Left ventricle myocardium superior (tissue), 1 donor: ENCODE measurements at regions not wholly inside any gene's neighbourhood (a gene's known extent, or its start where the extent isn't known, plus 50 kb on each side); places are given as distances from the start of the nearest gene placed in this dataset.

Experiments used
- ATAC-seq: fragments of 200-7000 bp; cut with Tn5 transposase; one replicate; pipeline ENCODE4 v1.9.1; 2020; ENCODE audit warnings: mild to moderate bottlenecking, moderate library complexity
- DNase-seq: peaks from one replicate; pipeline ENCODE4 v3.0.0-alpha.2; 2020
- intact Hi-C: fragments of 100-400 bp; cut with micrococcal nuclease; formaldehyde crosslinking; loops from one replicate; pipeline ENCODE4 v1.11.0; 2022
- donor health status: DM: no; HTN: yes; CAD: no; lungs with severe emphysema.

DNA sequence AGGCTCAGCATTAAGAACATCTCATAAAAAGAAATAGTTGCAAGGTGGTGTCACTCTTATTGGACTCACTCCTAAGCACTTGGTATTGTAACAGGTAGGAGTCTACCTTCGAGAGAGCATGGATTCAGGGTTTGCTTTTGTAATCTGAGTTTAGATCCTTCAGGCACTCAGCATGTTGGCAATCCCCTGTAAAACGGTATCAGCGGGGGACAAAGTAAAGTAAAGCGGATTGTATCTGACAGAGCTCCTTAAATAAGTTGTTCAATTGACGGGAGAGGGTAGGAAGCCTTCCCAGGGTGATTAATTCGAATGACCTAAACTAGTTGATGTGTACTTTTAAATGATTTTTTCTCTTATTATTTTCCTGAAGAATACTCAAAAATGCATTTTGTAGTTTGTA, 869.8 kb upstream of the EPHA7 start:
- intact Hi-C loops, result no loop called here
- ATAC-seq, result no peak
- DNase-seq, result no peak

DNA sequence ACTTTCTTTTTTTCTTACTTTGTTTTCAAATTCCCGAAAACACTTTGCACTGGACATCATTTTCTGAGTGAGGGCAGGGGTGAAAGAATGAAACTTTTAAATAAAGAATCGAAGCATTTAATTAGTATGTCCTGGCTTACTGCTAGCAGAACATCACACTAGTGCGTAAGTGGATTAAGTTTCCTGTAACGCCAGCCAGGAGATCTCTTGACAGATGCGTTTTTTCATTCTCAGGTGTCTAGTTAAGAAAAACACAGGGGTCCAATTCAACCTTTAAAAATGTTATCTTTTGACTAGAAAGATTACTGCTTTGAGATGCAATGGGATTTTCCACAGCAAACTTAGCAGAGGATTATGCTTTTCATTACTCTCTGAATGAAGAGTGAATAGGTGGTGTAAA, 858.8 kb upstream of the EPHA7 start:
- intact Hi-C loops, result no loop called here
- ATAC-seq, result no peak
- DNase-seq, result no peak

DNA sequence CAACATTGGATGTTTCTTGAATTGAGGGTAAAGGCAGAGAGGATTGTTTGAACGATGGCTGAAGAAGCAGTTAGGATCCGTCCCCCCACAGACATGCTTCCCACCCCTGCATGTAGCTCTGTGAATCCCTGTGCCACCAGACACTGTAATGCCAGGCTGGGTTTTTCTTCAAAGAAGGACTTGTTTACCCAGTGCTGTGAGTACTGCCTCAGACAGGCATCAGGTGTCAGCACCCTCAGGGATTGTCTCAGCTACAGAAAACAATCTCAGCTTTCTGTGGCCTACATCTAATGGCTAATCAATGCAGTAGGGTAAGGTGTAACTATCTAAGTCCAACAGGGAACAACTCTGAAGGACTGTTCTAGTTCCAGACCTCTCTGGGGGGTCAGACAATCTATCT, 853.0 kb upstream of the EPHA7 start:
- intact Hi-C loops, result no loop called here
- DNase-seq (no peak), ATAC-seq (no peak)

DNA sequence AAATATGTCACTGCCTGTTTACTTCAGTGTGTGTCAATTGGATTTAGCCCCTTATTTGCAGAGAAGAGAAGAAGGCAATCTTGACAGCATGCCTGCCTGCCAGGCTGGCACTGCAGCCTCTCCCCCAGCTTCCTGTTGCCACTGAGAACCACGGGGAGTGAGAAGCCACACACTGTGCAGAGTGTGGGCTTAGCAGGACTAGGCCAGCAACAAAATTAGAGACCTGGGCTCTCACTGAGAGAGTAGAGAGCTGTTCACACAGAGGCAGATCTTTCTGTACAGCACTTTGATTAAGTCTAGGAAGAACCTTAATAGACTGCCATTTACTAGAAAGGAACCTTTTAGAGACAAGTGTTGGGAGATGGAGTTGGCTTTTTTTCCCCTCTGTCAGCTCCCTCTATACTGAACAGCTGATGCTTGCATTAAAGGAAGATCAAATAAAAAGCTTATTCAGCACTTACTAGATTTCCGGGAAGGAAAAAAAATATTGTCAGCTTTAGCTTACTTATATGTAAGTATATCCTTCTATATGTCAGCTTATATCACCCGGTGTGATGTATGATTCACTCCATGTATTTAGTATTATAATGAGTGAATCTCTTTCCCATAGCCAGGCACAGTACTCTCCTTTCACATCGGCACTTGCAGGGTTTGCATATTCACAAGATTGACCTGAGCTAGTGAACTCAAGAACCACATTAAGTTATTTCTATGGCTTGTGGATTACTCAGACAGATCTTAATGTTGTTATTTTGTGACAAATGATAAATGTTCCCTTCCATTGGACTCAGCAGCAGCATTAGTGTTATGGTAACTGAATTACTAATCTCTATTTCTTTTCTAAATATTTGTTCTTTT, 851.0 kb upstream of the EPHA7 start:
- no peak for ATAC-seq
- intact Hi-C loops, result no loop called here

DNA sequence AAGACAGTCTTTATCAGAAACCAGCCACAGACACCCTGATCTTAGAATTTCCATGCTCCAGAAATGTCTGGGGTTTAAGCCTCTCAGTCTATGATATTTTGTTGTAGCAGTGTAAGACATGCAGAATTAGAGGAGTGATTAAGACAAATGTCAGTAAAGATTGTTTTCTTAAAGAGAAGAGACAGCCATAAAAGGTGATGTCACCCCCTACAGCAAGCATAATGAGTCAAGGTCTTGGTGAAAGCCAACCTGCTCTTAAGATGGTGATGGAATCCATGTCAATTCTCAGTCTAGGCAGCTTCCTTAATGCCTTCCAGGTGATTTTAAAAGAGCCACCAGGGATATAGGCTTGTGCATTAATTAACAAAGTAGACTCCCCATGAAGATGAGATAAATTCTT, 849.9 kb upstream of the EPHA7 start:
- DNase-seq (no peak), ATAC-seq (no peak)
- intact Hi-C loops, result no loop called here

More for the DNA sequence above, 851.0 kb upstream of the EPHA7 start:
- DNase-seq, result no peak

DNA sequence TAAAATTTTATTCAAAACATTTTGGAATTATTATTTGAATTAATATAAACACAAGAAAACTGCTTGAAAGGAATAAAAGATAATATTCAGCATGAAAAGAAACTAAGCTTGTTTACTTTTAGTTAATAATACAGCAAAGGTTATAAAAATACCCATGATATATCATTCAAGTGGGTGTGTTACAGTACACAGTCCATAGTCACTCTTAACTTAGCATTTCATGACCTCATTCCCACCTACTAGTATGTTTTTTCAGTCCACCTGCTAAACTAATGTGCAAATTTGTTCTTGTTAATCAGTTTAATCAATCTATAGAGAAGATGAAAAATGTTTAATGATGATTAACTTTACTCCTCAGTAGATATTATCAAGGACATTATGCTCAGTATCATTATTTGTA, 841.4 kb upstream of the EPHA7 start:
- intact Hi-C loops, result no loop called here
- DNase-seq (no peak), ATAC-seq (no peak)

DNA sequence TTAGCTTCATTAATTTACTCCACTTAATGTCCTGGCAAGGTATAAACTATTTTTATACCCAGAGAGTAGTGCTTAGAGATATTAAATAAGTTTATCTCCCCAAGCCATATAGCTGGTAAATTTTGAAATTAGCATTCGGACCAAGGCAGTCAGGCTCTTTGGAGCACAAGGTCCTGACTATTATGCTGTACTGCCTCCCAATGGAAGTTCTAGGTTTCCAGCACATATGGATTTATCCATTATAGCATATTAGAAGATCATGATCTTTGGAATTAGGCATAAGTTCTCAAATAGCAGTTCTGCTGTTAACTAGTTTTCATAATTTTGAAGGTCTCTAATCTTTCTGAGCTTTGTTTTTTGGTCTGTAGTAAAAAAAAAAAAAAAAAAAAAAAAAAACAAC, 835.3 kb upstream of the EPHA7 start:
- DNase-seq, result no peak
- no peak for ATAC-seq
- intact Hi-C loops, result no loop called here

DNA sequence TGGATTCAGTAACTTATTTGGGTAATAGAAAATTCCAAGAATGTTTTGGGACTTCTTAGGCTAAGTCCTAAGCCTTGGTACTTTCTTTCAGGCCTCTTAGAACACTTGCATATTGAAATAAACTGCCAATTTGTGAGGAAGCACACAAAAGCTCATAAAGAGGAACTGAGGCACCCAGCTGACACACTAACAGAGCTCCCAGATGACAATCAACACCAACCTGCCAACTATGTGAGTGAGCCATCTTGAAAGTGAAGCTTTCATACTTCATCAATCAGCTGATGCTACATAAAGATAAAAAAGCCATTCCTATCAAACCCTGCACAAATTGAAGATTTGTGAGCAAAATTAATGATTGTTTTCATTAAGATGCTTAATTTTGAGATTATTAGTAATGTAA, 832.5 kb upstream of the EPHA7 start:
- intact Hi-C loops, result no loop called here

DNA sequence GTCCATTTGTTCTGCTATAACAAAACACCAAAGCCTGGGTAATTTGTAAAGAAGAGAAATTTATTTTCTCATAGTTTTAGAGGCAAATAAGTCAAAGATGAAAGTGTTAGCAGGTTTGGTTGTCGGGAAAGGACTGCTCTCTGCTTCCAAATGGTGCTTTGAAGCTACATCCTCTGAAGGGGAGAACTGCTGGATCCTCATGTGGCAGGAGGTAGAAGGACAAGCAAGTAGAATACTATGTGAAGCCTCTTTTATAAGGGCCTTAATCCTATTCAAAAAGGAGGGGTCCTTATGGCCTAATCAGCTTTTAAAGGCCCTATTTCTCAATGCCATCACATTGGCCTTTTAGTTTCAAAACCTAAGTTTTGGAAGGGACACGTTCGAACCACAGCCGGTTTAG, 826.0 kb upstream of the EPHA7 start:
- ATAC-seq (no peak), DNase-seq (no peak)
- intact Hi-C loops, result no loop called here

More for the DNA sequence above, 832.5 kb upstream of the EPHA7 start:
- DNase-seq (no peak), ATAC-seq (no peak)

DNA sequence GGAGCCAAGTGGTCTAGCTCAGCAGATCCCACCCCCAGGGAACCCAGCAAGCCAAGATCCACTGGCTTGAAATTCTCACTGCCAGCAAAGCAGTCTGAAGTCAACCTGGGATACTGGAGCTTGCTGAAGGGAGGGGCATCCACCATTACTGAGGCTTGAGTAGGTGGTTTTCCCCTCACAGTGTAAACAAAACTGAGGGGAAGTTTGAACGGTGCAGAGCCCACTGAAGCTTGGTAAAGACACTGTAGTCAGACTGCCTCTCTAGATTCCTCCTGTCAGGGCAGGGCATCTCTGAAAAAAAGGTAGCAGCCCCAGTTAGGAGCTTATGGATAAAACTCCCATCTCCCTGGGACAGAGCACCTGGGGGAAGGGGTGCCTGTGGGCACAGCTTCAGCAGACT, 819.5 kb upstream of the EPHA7 start:
- DNase-seq (no peak), ATAC-seq (no peak)
- intact Hi-C loops, result no loop called here

DNA sequence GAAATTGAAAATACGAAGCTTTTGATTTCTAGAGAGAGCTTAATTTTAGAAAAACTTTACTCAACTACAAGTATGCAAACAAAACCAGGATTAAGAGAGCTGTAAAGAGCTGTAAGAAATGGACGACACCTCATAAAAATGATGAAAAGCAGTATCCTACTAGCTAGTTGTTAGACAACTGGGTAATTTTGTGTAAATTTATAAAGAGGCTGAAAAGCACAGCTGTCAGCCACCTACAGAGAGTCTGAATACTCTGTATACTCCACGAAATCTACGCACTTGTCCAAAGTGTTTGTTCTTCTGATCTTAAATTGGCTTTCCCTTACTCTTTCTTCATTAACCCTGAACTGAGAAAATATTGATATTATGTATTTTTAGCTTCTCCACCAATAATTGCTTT, 808.4 kb upstream of the EPHA7 start:
- intact Hi-C loops, result no loop called here
- ATAC-seq, result no peak
- DNase-seq, result no peak

DNA sequence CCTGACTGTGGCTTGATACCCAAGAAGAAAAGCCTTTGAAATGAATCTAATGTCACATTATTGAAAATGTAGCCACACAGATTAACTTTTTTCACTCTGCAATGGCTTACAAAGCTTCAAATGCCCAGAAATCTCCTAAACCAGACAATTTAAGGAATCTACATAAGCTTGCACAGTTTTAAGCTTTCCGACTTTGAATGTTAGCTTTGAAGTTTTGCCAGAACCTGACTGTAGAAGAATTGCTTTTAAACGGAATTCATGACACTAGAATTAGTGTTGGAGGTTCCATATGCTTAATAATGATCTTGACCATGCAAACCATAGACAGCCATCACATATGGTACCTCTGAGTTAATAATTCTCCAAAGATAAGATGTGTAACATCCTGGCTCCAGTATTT, 798.5 kb upstream of the EPHA7 start:
- DNase-seq (no peak), ATAC-seq (no peak)
- intact Hi-C loops, result no loop called here

DNA sequence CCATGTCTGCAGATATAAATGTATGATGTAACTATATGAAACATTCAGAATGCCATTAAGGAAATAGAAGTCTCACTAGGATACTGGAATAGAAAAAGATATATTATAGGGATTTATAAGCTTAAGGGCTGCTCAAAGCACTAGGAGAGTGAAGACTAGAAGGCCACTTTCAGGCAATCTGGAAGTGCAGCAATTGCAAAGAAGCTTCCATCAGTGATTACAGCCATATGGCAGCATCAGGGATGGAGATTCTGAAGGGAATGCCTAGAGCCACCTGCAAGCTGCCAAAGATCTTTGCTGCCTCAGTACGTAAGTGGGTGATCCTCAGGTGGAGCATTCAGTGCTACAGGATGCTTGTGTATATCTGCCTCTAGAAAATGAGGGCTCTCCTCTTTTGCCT, 796.2 kb upstream of the EPHA7 start:
- intact Hi-C loops, result no loop called here
- ATAC-seq (no peak), DNase-seq (no peak)

DNA sequence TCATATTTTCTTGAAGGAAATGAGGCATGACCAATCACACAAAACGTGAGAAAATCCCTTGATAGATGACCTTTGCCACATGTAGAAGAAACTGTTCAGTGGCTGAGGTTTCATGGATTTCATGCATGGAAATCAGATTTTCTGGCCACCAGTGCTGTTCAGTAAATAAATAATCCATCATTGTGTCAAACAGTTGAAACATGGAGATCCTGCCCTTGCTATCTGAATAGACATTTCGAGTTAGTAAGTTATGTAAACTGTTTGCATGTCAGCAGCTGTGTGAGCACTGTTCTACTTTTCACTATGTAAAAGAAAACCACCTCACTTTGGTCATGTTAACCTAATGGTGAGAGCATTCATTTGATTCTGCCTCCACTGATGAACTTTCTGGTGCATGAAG, 793.9 kb upstream of the EPHA7 start:
- no peak for DNase-seq
- intact Hi-C loops, result no loop called here
- ATAC-seq, result no peak

DNA sequence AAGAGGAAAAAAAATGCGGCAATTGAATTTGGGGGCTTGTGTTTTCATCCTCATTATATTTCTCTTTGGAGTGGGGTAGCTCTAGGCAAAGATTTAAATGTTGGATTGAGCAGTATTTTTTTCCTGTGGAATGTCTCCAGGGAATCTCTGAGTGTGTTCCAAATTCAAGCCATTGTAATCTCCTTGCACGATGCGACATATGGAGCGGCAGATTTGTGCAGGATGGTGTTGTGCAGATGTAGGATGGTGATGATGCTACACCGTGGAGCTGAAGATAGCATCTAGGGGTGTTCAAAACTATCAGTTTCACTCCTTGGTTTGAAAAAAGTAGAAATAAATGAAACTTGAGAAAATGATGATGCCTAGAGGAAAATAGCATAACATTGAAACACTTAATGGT, 777.5 kb upstream of the EPHA7 start:
- no peak for ATAC-seq
- DNase-seq, result no peak
- intact Hi-C loops, result no loop called here

DNA sequence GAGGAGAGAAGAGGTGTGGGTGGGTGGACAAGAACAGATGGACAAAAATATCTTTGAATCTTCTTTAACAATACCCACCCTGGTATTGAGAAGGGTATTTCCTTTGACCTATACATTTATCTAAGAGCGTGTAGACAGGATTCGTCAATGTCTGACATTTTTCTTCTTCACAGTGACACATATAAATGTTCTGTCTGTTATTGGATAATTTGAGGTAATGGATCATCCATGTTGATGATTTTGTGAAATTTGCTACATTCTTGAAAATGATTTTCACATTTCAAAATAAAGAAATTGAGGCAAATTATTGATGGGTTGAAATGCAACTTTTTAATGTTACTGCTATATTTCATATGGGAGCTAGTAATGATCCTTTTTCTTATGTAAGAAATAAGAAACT, 770.7 kb upstream of the EPHA7 start:
- ATAC-seq (no peak), DNase-seq (no peak)
- intact Hi-C loops, result no loop called here

DNA sequence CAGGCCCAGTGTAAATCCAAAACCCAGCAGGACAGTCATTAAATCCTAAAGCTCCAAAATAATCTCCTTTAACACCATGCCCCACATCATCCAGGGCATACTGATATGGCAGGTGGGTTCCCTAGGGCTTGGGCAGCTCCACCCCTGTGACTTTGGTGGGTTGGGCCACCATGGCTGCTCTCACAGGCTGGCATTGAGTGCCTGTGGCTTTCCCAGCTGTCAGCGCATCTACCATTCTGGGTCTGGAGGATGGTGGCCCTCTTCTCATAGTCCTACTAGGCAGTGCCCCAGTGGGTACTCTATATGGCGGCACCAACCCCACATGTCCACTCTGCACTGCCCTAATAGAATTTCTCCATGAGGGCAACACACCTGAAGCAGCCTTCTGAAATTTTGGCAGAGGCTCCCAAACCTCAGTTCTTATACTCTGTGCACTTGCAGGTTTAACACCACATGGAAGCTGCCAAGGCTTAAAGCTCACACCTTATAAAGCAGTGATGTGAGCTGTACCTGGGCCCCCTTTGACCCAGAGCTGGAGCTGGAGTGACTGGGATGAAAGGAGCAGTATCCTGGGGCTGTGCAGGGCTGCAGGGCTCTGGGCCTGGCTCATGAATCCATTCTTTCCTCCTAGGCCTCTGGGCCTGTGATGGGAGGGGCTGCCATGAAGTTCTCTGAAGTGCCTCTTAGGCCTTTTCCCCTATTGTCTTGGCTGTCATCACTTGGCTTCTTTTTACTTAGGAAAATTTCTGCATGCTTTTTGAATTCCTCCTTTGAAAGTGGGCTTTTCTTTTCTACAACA, 765.5 kb upstream of the EPHA7 start:
- intact Hi-C loops, result no loop called here
- no peak for ATAC-seq

DNA sequence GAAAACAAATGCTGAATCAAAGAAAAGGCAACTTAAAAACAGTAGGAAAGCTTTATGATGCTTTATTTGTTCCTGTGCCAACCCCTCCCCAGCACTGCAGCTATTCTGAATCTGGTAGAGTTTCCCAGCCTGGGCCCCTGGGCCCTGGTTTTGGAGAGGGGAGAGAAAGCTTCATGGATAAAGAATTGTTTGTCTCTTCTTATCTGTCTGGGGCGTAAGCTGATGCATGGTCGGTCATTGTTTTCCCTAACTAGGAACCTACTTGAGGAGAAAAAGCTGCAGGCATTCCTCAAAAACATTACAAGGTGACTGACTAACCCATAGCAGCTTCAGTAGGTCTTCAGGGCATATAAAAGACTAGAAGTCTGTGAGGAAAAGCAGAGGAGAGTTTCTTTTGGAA, 758.1 kb upstream of the EPHA7 start:
- intact Hi-C loops, result no loop called here
- no peak for DNase-seq
- ATAC-seq, result no peak

More for the DNA sequence above, 765.5 kb upstream of the EPHA7 start:
- DNase-seq, result no peak

DNA sequence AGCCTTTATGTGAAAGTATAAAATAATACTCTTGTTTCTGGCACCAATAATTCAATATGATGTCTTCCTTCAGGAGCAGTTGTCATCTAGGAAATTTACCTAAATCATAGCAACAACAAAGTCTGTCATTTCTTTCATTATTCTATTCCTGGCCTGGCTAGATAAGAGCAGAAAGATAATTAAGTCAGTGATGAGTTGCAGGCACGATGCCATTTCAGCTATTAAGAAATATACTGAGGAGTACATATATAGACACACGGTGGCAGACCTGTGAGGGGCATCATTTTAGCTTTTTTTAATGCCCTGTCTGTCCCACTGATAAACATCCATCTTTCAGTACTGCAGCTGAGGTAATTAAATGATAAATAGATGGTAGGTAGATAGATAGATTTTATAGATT, 756.1 kb upstream of the EPHA7 start:
- ATAC-seq (no peak), DNase-seq (no peak)
- intact Hi-C loops, result no loop called here

DNA sequence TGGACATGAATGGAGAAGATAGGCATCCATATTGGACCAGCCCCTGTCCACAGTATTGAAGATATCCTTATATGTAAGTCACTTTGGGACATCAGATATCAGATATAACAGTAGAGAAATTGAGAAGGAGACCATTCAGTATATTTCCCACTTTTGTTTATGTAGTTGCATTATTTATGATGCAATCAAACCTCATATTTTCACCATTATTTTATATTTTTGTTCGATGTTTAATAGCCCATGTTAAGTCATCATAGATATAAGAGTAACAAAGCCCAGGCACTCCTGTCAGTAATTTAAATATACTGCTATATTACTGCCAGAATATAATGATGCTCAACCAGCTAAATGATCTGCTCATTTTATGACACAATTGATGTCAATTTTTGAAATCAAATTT, 744.5 kb upstream of the EPHA7 start:
- intact Hi-C loops, result no loop called here
- no peak for ATAC-seq
- DNase-seq, result no peak

DNA sequence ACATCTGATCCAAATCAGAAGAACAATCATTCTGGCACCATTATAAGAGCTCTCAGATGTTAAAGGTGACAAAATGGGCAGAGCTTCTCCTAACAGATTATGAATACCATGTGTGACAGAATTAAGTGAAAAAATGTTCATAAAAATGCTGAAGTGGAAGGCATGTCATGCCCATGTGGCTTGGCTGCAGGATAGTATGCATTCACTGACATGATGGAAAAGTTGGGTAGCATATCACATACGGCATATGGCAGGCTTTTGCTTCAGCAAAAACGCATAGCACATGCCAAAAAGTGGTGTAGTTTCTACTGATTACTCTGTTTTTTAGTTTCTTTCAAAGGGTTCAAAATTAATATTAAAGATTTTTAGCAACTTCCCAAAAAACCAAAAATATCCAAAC, 731.5 kb upstream of the EPHA7 start:
- ATAC-seq (no peak), DNase-seq (no peak)
- intact Hi-C loops, result no loop called here
